NCI-H1930 (cell line): ENCODE measurements at regions not wholly inside any gene's neighbourhood (a gene's known extent, or its start where the extent isn't known, plus 50 kb on each side); places are given as distances from the start of the nearest gene placed in this dataset.

Experiments used
- DNase-seq, 2 experiments: peaks; one replicate each; lab custom pipeline; 2025; lab: John Stamatoyannopoulos, UW

- DNase-seq: no peak
These were observed 374.3 kb downstream of the DCAF12L2 start for GRCh38 chrX:125791787-125792186.

GRCh38 chrX:125810856-125811255, 355.2 kb downstream of the DCAF12L2 start:
- no peak for DNase-seq

GRCh38 chrX:125826080-125826479, 340.0 kb downstream of the DCAF12L2 start:
- DNase-seq: no peak

- no peak for DNase-seq
These were observed 339.2 kb downstream of the DCAF12L2 start for GRCh38 chrX:125826774-125827451.

GRCh38 chrX:125846271-125846670, 319.8 kb downstream of the DCAF12L2 start:
- no peak for DNase-seq

- DNase-seq: no peak
These were observed 315.4 kb downstream of the DCAF12L2 start for GRCh38 chrX:125850693-125851092.

GRCh38 chrX:125883169-125883568, 282.9 kb downstream of the DCAF12L2 start:
- no peak for DNase-seq

- no peak for DNase-seq
These were observed 271.1 kb downstream of the DCAF12L2 start for GRCh38 chrX:125894947-125895346.

GRCh38 chrX:125895518-125895917, 270.6 kb downstream of the DCAF12L2 start:
- DNase-seq: no peak

GRCh38 chrX:125926295-125926694, 239.8 kb downstream of the DCAF12L2 start:
- DNase-seq: no peak

GRCh38 chrX:125940985-125941384, 225.1 kb downstream of the DCAF12L2 start:
- DNase-seq: no peak

- DNase-seq: no peak
These were observed 218.6 kb downstream of the DCAF12L2 start for GRCh38 chrX:125947501-125947900.

- DNase-seq: no peak
These were observed 213.1 kb downstream of the DCAF12L2 start for GRCh38 chrX:125952973-125953372.

- DNase-seq: no peak
These were observed 212.3 kb downstream of the DCAF12L2 start for GRCh38 chrX:125953814-125954213.

- DNase-seq: no peak
These were observed 211.9 kb downstream of the DCAF12L2 start for GRCh38 chrX:125954236-125954635.

- DNase-seq: no peak
These were observed 188.2 kb downstream of the DCAF12L2 start for GRCh38 chrX:125977851-125978250.

- peak in 1 of 2 experiments; percentile 19 for DNase-seq
These were observed 167.7 kb downstream of the DCAF12L2 start for GRCh38 chrX:125998432-125998831.

GRCh38 chrX:126027229-126027628, 138.9 kb downstream of the DCAF12L2 start:
- no peak for DNase-seq

- DNase-seq: no peak
These were observed 136.1 kb downstream of the DCAF12L2 start for GRCh38 chrX:126030021-126030420.

- no peak for DNase-seq
These were observed 102.1 kb downstream of the DCAF12L2 start for GRCh38 chrX:126063984-126064383.

GRCh38 chrX:126064901-126065541, 101.1 kb downstream of the DCAF12L2 start:
- DNase-seq: no peak

GRCh38 chrX:126065901-126066660, 100.0 kb downstream of the DCAF12L2 start:
- DNase-seq: no peak
